Forelimb muscle (tissue), 1 donor: ENCODE measurements at regions not wholly inside any gene's neighbourhood (a gene's known extent, or its start where the extent isn't known, plus 50 kb on each side); places are given as distances from the start of the nearest gene placed in this dataset.
"Not testable (repeated sequence)": the region's sequence is repeated elsewhere in the genome, so short reads cannot be mapped to it uniquely, and the experiment has no call there.

Experiments used
- DNase-seq: peaks from one replicate; pipeline ENCODE4 v3.0.0-alpha.2; 2013; ENCODE audit warnings: low read depth

DNA sequence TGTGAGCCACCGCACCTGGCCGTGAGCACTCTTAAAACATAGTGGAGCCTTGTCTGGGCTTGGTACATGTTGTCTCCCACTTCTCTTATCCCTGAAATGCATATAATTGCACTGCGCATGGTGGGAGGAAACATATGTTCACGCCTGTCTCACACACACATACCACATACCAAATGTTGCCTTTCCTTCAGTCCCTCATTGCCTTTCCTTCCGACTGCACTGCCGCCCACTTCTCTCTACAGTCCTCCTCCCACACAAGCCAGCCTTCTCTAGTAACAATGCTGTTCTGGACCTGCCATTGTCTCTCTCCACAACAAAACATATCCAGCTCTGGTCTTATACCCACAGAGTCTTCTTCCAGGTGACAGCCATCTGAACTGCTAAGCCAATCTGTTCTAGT lies 88.3 kb upstream of the PTHLH start:
- DNase-seq: no peak

DNA sequence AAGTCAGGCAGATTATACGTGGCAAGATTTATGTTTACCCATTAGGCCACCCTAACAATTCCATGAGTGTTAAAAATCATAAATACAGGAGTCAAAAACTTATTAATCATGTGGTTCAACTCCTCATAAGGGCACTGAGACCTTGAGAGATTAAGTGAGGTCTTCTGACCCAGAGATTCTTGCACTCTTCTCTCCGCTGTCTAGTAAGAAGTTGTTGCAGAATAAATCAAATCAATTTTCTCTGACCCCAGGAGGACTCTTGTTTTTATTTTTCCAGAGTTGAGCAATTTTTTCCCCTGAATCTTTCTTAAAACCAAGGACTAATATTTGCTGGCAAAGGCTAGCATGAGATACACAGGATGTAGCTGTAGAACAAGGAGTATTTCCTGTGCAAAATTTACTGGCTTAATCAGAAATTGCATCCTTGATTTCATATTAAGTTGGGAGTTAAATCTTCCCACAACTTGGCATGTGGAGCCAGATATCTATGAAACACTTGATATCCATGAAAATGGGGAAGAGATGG lies 90.9 kb upstream of the PTHLH start:
- no peak for DNase-seq

DNA sequence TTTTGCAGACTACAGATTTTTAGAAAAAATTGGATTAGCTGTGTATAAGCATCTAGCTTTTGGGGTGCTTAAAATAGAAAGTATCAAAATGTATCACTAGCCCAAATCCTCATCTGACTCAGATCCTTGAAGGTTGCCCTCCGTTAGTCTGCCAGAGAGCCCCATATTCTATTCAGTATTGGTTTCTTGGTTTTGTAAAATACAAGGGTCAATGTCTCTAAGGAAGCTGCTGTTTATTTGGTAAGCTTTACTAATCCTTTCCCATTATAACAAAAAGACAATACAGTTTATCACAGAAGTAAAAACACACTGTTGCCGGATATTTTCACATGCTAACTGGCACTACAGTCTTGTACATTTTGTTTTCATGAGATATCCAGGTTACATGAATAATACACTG lies 92.8 kb upstream of the PTHLH start:
- no peak for DNase-seq

- DNase-seq: no peak
These were observed 93.5 kb upstream of the PTHLH start for GRCh38 chr12:28065889-28066630.

GRCh38 chr12:28066879-28067278 lies 94.3 kb upstream of the PTHLH start:
- DNase-seq: no peak

- no peak for DNase-seq
These were observed 95.9 kb upstream of the PTHLH start for GRCh38 chr12:28068467-28068866.

- DNase-seq: no peak
These were observed 107.0 kb upstream of the PTHLH start for GRCh38 chr12:28079539-28079938.

GRCh38 chr12:28082096-28082495 lies 108.2 kb upstream of the CCDC91 start:
- DNase-seq: no peak

- no peak for DNase-seq
These were observed 106.2 kb upstream of the CCDC91 start for GRCh38 chr12:28083840-28084678.

- DNase-seq: no peak
These were observed 103.6 kb upstream of the CCDC91 start for GRCh38 chr12:28086521-28087155.

- no peak for DNase-seq
These were observed 101.5 kb upstream of the CCDC91 start for GRCh38 chr12:28088566-28089272.

DNA sequence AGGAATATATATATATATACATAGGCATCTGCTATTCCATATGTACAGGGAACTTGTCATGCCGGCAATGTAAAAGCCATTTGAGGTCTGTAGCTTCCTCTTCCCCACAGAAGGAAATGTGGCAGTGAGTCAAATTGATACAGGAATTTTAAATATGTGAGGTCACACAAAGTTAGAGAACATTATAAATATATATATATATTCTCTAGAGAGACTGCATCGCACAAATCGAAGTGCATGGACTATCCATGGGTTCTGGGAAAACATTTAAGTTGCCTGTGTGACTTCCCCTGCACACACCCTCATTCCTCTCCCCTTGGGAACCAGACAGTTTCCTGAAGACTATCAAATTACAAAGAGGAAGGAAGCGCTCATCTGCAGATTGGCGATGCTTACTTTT lies 100.9 kb upstream of the CCDC91 start:
- peak; percentile 24 for DNase-seq

GRCh38 chr12:28090835-28091234 lies 99.4 kb upstream of the CCDC91 start:
- no peak for DNase-seq

DNA sequence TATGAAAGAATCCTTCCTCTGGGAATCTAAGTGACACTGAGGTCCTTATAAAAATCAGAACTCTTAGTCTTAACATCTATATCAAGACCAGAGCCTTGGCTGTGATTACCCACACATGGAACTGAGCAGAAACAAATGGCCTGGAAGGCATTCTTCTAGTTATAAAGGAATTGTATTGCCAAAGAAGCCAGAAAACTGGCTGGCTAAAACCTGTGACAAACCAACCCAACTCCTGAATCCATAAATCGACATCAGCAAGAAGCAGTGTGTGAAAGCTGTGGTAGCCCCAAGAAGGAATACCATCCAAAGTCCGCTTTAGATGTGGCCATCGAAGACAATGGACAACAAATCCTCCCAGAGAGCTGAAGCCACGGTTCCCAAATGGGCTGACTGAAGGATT lies 97.9 kb upstream of the CCDC91 start:
- DNase-seq: no peak

- no peak for DNase-seq
These were observed 93.6 kb upstream of the CCDC91 start for GRCh38 chr12:28096649-28097048.

- DNase-seq: no peak
These were observed 93.0 kb upstream of the CCDC91 start for GRCh38 chr12:28097221-28097620.

GRCh38 chr12:28099245-28099644 lies 91.0 kb upstream of the CCDC91 start:
- DNase-seq: not testable (repeated sequence)

DNA sequence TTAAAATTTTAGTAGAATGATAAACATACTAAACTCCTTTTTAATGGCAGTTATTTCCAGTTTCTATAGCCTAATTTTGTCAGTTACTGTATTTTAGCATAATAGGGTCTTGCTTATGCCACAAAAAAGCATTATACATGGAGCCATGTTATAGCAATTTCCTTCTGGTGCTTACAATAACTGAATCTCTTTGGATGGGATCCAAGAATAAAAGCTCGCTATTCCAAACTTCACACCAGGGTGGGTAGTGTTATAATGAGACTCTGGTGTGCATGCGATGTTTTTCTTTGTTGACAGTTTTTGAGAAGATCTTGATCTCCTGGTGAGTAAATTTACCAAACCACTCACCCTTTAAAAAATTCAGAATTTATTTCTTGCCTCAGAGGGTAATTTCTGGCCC lies 90.4 kb upstream of the CCDC91 start:
- no peak for DNase-seq

GRCh38 chr12:28100717-28101116 lies 89.5 kb upstream of the CCDC91 start:
- DNase-seq: no peak

- DNase-seq: no peak
These were observed 85.9 kb upstream of the CCDC91 start for GRCh38 chr12:28104316-28104715.

- no peak for DNase-seq
These were observed 85.1 kb upstream of the CCDC91 start for GRCh38 chr12:28104903-28105864.
